Heart left ventricle (tissue), 13 donors: ENCODE measurements at regions not wholly inside any gene's neighbourhood (a gene's known extent, or its start where the extent isn't known, plus 50 kb on each side); places are given as distances from the start of the nearest gene placed in this dataset.

Experiments used
- CTCF ChIP-seq, 12 donors: fragments of 200-600 bp; sonication (generic) in 4 of 12; IDR thresholded peaks; one replicate each; pipeline versions ENCODE4 v1.5.0 to v1.8.0; 2018 to 2022; ENCODE audit warnings: antibody characterized with exemption in 12 of 12, mild to moderate bottlenecking in 5 of 12
- POLR2A ChIP-seq, 2 donors: fragments of 450-650 bp; IDR thresholded peaks; one replicate each; pipeline ENCODE4 v1.6.1; 2017; ENCODE audit warnings: antibody characterized with exemption in 2 of 2, mild to moderate bottlenecking in 2 of 2, moderate library complexity in 2 of 2
- donor health status: ischemic (EF 13 %, LVEDD 7.1; RV severe dilation, severe dysfunction).
- donor health status: DM: no; HTN: yes; CAD: no.
- donor health status: DM: no; HTN: no; CAD: no.
- donor health status: ischemic (EF 25% LVEDD 6.9; RV normal size, moderate dysfunction).
- donor health status: ischemic (EF 25% LVEDD 5.7; RV mildly dilated, moderate dysfunction).
- donor health status: ischemic (EF 35%, LVEDD 5.7; RV mildly dilated, moderate dysfunction).
- donor health status: nonischemic (EF 11% LVEDD 7.7; RV severe dilation, severe dysfunction).
- donor health status: DM: yes; HTN: yes; CAD: no.
- donor health status: PGD.
- donor health status: ischemic (EF 29% LVEDD 5.4; RV normal size, mild dysfunction).
- donor health status: nonischemic (EF 23%, LVEDD 6.1; RV moderate dilation, normal function).

- TF ChIP-seq CTCF (IDR thresholded peaks at IDR 0.05) = no peak
- no peak for TF ChIP-seq POLR2A (IDR thresholded peaks at IDR 0.05)
Observed at GRCh38 chr4:103424853-103425252, 226.7 kb upstream of the CENPE start.
